KMS-11 (cell line): ENCODE measurements at regions not wholly inside any gene's neighbourhood (a gene's known extent, or its start where the extent isn't known, plus 50 kb on each side); places are given as distances from the start of the nearest gene placed in this dataset.

Experiments
- H2AFZ ChIP-seq: fragments of 200-600 bp; sonication (generic); 2 replicates; pipeline ENCODE4 v1.6.1; 2016; ENCODE audit warnings: antibody characterized with exemption, mixed run types, low read depth
- H3K27ac ChIP-seq: fragments of 200-600 bp; sonication (generic); 2 replicates; pipeline ENCODE4 v1.6.1; 2016; ENCODE audit warnings: mild to moderate bottlenecking, mixed run types
- H3K27me3 ChIP-seq: fragments of 200-600 bp; sonication (generic); 2 replicates; pipeline ENCODE4 v1.6.1; 2017; ENCODE audit warnings: mild to moderate bottlenecking, low read depth, mixed run types, moderate library complexity; ENCODE audit not compliant: insufficient read depth
- H3K36me3 ChIP-seq: fragments of 200-600 bp; sonication (generic); 2 replicates; pipeline ENCODE4 v1.6.1; 2017; ENCODE audit warnings: mild to moderate bottlenecking, mixed run types; ENCODE audit not compliant: insufficient read depth
- H3K4me1 ChIP-seq: fragments of 200-600 bp; sonication (generic); 2 replicates; pipeline ENCODE4 v1.6.1; 2016; ENCODE audit warnings: mild to moderate bottlenecking, low read depth, mixed run types; ENCODE audit not compliant: poor library complexity, severe bottlenecking
- H3K4me2 ChIP-seq: fragments of 200-600 bp; sonication (generic); 2 replicates; pipeline ENCODE4 v1.7.0; 2016; ENCODE audit warnings: mild to moderate bottlenecking, mixed run types
- H3K4me3 ChIP-seq: fragments of 200-600 bp; sonication (generic); IDR thresholded peaks from 2 replicates; pipeline ENCODE4 v1.6.1; 2017; ENCODE audit warnings: low read depth, low read length, mixed read lengths; ENCODE audit not compliant: insufficient read depth
- H3K79me2 ChIP-seq: fragments of 200-600 bp; sonication (generic); 2 replicates; pipeline ENCODE4 v1.6.1; 2016; ENCODE audit warnings: low read depth, mixed run types; ENCODE audit not compliant: insufficient read depth
- H3K9ac ChIP-seq: fragments of 200-600 bp; sonication (generic); 2 replicates; pipeline ENCODE4 v1.6.1; 2016; ENCODE audit warnings: mild to moderate bottlenecking, mixed run types
- H4K20me1 ChIP-seq: fragments of 200-600 bp; sonication (generic); 2 replicates; pipeline ENCODE4 v1.6.1; 2016; ENCODE audit warnings: mild to moderate bottlenecking, mixed run types; ENCODE audit not compliant: insufficient read depth
- CTCF ChIP-seq: fragments of 200-600 bp; sonication (generic); conservative IDR thresholded peaks from 2 replicates; pipeline ENCODE4 v1.6.1; 2017; ENCODE audit warnings: low read depth, mild to moderate bottlenecking, antibody characterized with exemption, low read length, moderate library complexity, mixed read lengths

DNA sequence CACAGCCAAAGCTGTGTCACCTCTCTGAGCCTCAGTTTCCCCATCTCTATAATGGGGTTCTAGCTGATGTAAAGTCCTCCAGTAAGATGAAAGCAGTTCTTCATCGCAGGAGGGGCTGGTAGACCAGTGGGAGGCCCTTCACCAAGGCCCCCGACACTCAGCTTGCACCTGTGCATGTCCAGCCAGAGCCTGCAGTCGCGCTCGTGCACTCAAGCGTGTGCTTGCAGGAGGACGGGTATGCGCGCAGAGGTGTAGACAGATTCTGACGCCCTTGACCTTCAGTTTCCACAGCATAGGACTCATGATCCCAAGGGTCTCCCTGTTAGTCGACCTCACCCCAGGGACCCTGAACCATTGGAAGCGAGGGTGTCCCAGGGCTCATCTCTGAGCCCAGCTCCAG is 633.7 kb downstream of the TBC1D22A start:
- no peaks in the 10 kb centered on the region for H3K27me3 ChIP-seq
- no peaks in the 10 kb centered on the region for H3K4me1 ChIP-seq
- no peak overlapping the region for H3K4me3 ChIP-seq
- H3K36me3 ChIP-seq = no peaks in the 10 kb centered on the region
- TF ChIP-seq CTCF = no peak
- no peak overlapping the region for H3K27ac ChIP-seq
- no peaks in the 10 kb centered on the region for H4K20me1 ChIP-seq
- H3K4me2 ChIP-seq = no peak overlapping the region
- no peaks in the 10 kb centered on the region for H3K79me2 ChIP-seq
- no peak overlapping the region for H2AFZ ChIP-seq
- no peak overlapping the region for H3K9ac ChIP-seq

DNA sequence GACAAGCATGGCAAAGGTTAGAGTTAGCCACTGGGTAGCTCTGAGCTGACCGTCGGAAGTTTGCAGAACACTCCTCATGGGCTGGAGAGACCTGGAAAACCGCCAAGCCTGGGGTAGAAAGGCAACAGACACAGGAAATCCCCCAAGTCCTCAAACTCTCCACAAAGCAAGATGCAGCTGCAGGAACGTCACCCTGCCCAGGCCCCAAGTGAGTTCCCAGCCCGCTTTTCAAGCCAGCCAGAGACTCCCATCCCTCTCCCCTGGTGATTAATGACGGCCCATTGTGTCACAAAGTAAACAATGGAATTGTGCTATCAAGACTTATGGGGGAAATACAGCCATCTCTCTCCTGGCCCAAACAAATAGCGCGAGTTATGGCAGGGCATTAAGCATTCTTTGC is 633.0 kb downstream of the TBC1D22A start:
- H3K79me2 ChIP-seq = no peaks in the 10 kb centered on the region
- no peak overlapping the region for H3K4me3 ChIP-seq
- no peak overlapping the region for H3K9ac ChIP-seq
- H3K4me1 ChIP-seq = no peaks in the 10 kb centered on the region
- no peak for TF ChIP-seq CTCF
- no peak overlapping the region for H3K27ac ChIP-seq
- no peak overlapping the region for H2AFZ ChIP-seq
- H3K4me2 ChIP-seq = no peak overlapping the region
- no peaks in the 10 kb centered on the region for H3K36me3 ChIP-seq
- H3K27me3 ChIP-seq = no peaks in the 10 kb centered on the region
- no peaks in the 10 kb centered on the region for H4K20me1 ChIP-seq

GRCh38 chr22:47394504-47395440 is 632.3 kb downstream of the TBC1D22A start:
- no peak for TF ChIP-seq CTCF

GRCh38 chr22:47393191-47393590 is 630.7 kb downstream of the TBC1D22A start:
- Histone ChIP-seq H3K4me1 (no peaks in the 10 kb centered on the region), H3K36me3 (no peaks in the 10 kb centered on the region), H3K79me2 (no peaks in the 10 kb centered on the region), H3K4me2 (no peak overlapping the region), H2AFZ (no peak overlapping the region), H3K4me3 (no peak overlapping the region), H3K27me3 (no peaks in the 10 kb centered on the region), H3K9ac (no peak overlapping the region), H4K20me1 (no peaks in the 10 kb centered on the region), H3K27ac (no peak overlapping the region)
- no peak for TF ChIP-seq CTCF

More at GRCh38 chr22:47394504-47395440, 632.3 kb downstream of the TBC1D22A start:
- no peaks in the 10 kb centered on the region for H3K36me3 ChIP-seq
- H3K4me2 ChIP-seq = no peak overlapping the region
- H2AFZ ChIP-seq = no peak overlapping the region
- H3K27me3 ChIP-seq = no peaks in the 10 kb centered on the region
- H3K79me2 ChIP-seq = no peaks in the 10 kb centered on the region
- H3K27ac ChIP-seq = no peak overlapping the region
- no peaks in the 10 kb centered on the region for H3K4me1 ChIP-seq
- no peak overlapping the region for H3K9ac ChIP-seq
- H3K4me3 ChIP-seq = no peak overlapping the region
- H4K20me1 ChIP-seq = no peaks in the 10 kb centered on the region
